HG02870 (cell line): ENCODE measurements at regions not wholly inside any gene's neighbourhood (a gene's known extent, or its start where the extent isn't known, plus 50 kb on each side); places are given as distances from the start of the nearest gene placed in this dataset.
A peak's percentile ranks its signal among the peaks of the same experiment; 100 is the strongest.

Experiments used
- ATAC-seq: cut with Tn5 transposase; IDR thresholded peaks from one replicate; pipeline ENCODE4 v1.9.1; 2021; ENCODE audit warnings: mild to moderate bottlenecking, moderate library complexity; ENCODE audit not compliant: unreplicated experiment

DNA sequence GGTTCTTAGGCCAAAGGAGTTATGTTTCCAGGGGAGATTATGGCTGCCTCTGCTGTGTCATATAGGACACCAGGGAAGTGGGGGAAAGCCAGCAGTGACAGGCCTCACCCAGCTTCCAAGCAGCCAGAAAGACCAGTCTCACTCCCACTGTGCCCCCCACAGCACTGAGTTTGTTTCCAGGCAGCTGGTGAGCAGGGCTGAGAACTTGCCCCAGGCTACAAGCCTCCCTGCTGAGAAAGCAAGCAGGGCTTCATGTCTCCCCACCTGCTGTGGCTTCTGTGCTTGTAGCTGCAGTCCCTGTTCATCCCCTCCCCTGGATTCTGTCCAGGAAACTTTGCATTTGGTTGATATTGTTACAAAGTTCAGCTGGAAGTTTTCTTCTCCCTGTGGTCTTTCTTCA lies 376.3 kb downstream of the PDCD6IP start:
- no peak for ATAC-seq

DNA sequence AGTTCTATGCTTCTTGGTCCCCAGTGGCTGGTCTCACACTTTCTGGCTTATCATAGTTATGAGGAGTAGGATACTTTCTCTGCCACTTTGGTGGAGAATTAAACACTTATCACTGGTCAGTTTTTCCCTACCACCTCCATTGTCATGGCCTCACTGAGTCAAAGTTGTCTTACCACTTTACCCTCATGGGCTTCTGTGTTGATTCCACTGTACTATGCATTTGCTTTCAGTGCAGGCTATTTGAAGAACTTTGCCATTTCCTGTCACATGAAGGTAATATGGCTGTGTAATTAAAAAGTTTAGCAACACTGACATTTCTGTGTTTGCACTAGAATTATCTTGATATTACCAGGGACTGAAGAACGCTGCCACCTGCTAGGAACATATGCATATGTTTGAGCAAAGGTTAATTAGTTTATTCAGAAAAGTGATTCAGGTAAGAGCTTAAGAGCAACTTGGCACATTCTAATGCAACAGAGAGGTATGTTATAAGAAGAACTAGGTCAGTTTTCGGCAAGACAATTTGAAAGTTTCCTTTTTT lies 377.3 kb downstream of the PDCD6IP start:
- ATAC-seq, result no peak

DNA sequence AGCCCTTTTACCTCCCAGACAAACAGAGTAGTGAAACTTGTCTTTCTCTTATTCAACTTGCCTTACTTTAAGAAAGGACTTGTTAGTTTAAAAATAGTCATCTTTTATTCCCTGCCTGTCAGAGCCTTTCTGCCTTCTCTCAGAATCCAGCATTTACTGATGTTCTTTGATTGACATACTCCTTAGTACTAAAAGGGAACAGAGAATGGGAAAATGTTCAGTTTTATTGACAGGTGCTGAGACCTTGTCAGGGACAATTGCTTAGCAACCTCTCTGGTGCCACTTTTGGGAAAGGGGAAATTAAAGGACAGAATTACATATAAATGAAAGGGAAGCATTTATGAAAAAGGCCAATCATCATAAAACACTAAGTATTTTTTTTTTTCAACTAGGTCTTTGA lies 378.3 kb downstream of the PDCD6IP start:
- ATAC-seq, result no peak

DNA sequence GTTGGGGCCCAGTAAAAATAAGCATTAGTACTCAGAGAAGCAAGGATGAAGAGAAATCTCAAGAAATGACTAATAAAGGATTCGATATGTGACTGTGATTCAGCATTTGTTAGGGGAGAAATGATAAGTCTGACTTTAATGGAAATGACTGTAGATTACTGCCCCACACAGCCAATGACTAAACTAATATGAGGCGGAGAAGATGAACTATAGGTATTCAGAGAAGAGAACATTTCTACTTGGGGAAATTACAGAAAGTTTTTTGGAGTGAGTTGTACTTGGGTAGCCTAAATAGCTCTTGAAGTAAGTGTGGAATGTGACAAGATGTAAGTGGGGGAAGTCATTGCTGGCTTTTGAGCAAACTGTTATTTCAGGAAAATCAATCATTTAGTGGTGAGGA lies 380.0 kb downstream of the PDCD6IP start:
- peak; percentile 79 for ATAC-seq

DNA sequence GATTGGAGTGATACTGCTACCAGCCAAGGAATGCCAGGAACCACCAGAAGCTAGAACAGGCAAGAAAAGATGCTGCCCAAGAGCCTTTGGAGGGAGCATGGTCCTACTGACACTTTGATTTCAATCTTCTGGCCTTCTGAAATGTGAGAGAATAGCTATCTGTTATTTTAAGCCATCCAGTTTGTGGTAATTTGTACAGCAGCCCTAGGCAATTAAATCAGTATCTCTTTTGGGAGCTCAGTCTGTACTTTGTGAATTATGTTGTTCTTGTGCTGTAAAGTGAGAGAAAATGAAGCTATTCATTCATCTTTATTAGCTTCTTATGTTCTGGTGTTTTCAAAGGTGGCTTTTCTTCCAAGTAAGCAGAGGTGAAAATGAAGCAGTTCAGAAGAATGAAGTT lies 381.3 kb downstream of the PDCD6IP start:
- no peak for ATAC-seq

DNA sequence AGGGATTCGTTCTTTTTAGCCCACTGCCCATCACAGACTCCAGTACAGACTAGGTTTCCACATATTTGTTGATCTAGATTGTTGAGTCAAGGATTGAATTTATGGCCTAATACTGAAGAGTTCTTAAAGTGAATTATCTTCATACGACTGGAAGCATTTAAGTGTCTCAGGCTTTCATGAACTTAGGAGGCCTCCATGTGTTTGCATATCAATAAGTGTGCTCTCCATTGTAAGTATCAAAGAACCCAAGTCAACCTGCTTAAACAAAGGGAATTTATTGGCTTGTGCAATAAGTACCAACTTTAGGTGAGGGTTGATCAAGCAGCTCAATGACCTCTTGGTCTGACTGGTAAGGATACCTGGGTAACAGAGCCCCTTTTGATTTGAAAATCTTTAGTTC lies 382.1 kb downstream of the PDCD6IP start:
- ATAC-seq, result no peak

DNA sequence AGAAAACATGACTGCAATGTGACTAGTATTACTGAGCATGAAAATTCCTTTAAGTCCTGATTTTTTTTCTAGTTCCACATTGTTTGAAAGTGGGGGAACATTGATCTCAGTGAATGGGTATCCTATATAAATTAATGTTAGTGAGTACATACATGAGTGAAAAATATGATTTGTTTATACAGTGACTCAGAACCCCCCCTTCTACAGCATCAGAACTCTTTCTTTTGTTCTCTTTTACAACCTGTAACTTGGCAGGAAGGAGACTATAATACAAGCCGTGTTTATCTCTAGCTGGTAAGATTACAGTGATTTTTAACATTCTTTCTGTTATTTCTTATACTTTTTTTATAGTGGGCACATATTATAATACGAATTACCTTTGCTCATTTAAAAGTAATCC lies 384.7 kb downstream of the PDCD6IP start:
- ATAC-seq, result no peak

DNA sequence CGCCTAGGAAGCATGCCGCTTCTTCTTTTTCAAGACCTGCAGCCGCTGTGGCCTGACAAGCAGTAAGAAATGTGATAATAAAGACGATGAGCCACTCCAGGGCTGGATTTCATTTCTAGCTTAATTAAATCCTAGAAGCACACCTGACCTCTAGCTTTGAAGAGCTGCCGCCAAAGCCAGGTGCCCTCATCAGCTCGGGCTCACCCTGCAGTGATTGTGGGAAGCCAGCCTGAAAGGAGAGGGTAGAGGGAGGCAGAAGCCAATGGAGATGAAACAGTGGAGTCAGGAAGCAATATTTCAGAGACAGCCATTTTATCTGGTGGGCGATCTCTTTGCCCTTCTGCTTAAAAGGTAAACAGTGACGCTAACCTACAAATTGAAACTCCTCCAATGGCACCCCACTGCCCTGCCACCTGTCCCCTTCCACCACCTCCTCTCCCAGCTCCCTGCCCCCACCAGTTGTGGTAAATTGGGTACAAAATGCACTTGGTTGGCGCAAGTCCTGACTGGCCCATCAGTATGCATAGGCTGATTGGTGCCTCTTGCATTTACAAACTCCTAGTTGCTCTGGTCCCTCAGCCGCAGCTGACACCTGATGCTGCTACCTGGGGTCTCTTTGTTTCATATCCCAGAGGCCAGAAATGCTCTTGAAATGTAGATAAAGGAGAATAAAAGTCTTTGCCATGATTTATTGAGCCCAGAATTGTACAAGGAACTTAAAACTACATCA lies 385.3 kb downstream of the PDCD6IP start:
- no peak for ATAC-seq

DNA sequence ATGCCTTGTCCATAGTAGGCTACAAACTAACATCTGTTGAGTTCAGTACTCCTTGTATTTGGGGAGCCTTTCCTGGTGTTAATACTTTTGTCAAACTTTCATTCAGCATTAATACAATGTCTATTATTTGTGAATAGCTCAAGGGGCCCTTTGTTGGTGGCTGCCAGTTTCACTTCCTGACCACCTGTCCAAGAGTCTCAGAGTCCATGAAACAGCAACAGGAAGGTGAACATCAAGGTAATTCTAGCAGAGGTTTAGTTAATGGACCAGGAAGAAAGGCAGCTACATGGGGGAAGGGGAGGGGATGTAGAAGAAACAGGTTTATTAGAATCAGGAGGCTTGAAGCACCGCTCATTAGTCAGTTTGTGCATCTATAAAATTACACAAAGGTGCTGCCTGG lies 386.9 kb downstream of the PDCD6IP start:
- ATAC-seq, result no peak

DNA sequence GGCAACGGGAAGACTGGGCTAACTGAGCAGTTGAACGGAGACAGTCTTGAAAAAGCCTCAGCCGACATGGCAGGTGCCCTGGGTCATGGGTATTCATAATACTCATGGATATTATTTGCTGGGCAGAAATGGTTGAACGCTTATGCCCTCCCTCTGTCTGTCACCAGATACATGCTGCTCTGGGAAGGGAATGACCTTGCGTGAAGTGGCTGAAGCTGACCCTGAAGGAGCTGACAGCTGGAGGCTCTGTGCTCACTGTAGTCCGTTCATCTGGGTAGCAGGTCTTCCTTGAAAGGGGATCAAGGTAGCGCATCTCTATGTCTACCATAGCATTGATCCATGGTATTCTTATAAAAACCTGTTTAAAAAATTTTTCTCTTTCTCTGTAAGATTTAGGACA lies 390.7 kb downstream of the PDCD6IP start:
- ATAC-seq, result no peak

DNA sequence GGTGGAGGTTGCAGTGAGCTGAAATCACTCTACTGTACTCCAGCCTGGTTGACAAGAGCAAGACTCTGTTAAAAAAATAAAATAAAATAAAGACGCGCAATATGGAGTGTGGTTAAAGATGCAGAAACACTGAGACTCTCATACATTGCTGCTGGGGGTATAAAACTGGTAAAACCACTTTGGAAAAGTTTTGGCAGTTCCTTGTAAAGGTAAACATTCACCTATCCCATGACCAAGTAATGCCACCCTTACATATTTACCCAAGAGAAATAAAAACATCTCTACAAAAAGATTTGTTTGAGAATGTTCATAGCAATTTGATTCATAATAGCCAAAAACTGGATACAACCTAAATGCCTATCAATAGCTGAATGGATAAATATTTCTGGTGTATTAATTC lies 398.5 kb downstream of the PDCD6IP start:
- no peak for ATAC-seq

DNA sequence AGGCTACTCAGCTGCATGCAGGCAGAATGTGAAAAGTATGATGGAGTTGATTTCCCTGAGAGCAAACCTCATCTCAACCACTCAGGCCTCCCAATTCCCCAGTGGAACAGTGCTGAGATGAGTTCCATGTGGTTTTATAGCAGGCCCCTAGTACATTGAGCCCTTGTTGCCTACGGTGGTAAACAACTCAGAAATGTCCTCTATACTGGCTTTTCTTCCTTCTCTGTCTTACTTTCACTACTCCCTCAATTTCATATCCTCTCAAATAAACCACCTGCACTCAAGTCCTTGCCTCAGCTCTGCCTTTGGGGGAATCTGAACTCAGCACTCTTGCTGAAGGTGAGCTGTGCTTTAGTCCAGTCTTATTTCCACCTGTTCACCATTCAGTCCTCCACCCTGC lies 399.9 kb downstream of the PDCD6IP start:
- peak; percentile 56 for ATAC-seq

DNA sequence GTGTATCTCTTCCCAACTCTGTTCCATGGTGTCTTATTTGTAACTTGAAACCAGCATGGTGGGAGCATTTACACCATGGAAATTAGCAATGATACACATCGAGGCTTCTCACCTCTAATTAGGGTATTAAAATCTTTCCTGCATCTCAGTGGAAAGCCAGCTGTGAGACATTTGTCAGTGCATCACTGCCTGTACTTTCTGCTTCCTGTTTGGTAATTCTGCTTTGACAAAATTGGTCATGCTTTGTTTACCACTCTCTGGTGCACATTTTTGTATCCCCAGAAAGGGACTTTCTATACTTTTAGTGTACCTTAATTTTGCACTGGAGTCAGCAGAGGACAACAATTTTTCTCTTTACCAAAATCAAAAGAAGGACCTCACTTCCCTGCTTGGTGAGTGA lies 402.1 kb downstream of the PDCD6IP start:
- ATAC-seq, result peak; percentile 88

DNA sequence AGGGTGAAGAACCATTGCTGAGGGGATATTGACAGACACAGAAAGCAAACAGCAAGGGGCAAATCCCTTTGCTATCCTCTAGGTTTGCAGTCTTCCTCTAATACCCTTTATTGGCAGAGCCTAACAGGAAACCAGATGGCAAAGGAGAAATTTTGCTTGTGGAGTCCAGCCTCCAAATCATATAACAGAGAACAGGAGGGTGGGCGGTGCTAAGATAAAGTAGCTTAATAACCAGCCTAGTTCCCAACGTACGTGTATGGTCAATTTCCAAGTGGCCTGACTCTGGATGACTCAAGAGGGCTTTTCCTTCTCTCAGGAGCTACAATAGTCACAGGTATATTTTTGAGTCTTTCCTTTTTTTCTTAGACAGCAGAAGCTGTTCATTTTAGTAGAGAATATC lies 404.5 kb downstream of the PDCD6IP start:
- no peak for ATAC-seq

DNA sequence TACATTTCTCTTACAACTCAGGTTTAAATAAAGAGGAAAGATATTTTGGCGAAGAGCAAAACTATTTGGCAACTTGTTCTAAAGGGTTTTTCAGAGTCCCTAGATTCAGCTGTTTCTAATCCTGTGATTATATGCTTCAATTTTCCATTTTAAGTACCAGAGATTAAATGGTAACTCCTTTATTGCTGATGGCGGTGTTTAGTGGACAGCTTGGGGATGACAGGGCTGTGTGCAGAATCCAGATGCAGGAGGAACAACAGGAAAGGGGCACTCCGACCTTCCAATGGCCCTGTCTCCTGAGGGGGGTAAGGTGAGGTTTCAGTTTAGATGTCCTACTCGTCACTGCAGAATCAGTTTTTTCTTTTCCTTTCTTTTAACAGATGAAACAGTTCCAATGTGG lies 405.0 kb downstream of the PDCD6IP start:
- no peak for ATAC-seq

DNA sequence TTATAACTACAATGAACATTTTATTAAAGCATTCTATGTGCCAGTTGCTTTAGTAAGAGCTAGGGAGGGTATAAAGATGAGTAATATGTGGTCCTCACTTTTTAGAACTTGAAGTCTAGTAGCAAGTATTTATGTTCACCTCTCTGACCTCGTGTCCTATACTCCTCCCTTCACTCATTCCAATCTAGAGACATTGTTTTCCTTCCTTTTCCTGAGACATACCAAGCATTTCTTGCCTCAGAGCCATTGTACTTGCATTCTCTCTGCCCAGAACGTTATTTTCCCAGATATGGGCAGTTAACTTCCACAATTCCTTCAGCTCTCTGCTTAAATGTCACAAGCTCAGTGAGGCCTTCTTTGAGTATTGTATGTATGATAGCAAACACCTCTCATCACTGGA lies 408.6 kb downstream of the PDCD6IP start:
- no peak for ATAC-seq

DNA sequence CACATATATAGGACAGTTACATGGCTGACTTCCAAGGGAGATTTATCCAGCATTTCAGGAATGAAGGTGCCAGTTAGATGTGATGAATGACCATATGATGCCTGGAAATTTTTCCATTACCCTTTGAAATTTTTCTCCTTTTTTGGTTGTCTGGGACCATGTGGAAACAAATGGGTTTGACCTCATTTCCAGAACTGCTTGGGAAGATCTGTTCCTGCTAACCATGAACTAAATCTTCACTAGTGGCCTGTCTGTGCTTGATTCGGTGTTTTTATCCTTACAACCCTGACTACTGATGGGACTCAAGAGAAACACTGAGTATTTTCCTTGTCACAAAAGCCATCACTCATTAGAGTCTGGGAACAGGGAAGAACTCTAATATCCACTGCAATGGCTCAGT lies 409.4 kb downstream of the PDCD6IP start:
- ATAC-seq, result no peak

DNA sequence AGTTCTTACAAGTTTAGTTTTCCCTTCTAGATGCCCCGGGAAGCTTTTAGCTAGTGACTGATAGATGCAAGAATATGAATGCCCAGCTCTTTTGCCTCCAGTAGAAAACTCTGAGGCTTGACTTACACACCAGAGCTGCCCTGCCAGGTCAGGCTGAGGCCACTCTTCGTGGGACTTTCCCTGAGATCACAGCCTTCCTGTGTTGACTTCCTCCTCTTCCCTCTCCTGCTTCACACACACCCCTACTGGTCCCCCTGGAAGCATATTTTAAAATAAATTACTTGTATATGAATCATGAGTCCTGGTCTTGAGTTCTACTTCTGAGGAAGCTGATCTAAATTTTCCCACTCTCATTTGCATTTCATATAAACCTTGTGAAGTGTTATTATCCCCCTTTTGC lies 413.7 kb downstream of the PDCD6IP start:
- ATAC-seq, result no peak

DNA sequence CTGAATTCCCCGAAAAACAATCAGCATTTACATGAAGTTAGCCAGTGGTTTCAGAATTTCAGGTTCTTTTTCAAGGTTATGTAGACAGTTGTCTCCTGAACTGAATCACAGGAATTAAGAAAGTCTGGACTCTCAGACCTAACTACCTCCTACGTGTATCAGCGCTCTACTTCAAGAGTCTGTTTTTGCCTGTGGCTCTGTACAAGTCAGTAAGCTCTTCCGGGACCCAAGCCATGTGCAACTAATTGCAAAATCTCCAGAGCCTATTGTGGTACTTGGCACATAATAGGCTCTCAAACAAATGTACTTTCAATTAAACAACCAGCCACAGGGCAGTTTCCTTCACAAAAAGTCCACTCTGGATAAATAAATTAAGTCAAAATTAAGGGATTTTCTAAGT lies 414.2 kb downstream of the PDCD6IP start:
- ATAC-seq, result no peak

DNA sequence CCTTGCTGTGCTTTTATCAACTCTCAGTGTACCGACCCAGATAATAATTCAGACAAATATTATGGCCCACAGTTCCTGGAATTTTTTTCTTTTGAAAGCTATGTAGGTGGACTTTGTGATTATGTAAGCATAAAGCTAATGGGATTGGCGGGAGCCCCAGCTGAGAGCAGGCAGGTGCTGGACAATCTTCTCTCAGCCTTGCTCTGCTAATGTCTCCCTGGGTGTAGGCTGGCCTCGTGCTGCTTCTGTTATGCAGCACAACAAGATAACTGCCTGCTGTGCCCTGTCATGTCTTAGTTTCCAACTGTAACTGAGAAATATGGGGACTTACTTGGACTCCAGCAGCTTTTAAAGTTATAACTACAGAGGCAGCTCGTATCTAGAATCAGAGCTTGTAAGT lies 415.0 kb downstream of the PDCD6IP start:
- ATAC-seq, result no peak

DNA sequence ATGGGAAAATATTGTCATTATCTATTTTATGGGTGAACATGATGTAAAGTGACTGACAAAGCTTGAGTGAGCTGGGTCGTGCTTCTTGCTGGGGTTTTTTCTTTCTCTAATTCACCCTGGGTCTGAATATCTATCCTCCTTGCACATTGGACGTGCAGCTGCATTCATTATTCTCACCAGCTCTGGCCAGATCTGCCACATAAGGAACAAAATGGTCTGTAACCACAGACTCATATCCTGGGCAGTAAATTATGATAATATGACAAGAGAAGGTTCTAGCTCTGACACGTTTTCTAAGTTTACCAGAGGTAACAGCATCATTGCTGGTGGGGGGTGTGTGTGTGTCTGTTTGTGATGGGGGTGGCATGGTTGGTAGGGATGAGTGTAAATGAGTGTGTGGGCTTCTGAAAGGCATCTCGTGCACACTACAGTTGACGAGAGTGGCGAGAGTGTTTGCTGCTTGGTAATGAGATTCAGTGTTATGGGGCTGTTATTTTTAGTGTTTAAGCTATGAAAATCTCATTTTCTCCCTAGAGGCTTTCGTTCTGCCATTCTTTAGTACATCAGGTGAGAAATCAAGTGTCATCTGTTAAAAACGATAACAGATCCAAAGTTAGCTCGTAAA lies 418.4 kb downstream of the PDCD6IP start:
- no peak for ATAC-seq

DNA sequence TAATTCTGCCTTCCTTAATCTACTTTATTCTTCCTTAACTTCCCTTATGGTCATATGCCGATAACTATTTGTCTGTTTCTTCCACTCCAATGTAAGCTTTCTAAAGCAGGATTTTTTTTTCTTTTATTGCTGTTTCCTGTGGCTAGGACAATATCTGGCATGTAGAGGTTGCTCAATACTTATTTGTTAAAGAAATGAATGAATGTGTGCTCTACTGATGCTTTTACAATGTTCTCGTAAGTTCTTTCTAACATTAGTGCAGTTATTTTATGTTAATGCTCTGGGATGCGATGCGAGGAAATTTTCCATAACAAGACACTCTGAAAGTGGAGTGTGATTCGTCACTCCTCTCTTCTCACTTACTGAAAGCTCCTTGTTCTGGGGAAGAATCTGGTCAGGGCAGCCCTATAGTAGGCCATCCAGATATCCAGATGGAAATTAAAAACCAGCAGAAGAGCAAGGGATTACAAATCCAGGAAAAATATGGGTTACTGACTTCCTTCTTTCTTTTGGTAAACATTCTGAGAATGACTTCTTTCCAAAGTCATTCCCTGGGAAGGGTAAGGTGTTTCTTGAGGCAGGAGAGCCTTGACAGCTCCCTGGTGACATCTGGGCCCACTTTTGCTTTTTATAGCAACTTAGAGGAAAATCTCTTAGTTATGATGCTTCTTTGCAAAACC lies 420.4 kb downstream of the PDCD6IP start:
- no peak for ATAC-seq
